Caki2 (cell line): ENCODE measurements at regions not wholly inside any gene's neighbourhood (a gene's known extent, or its start where the extent isn't known, plus 50 kb on each side); places are given as distances from the start of the nearest gene placed in this dataset.

Source experiments
- DNase-seq: peaks from one replicate; pipeline ENCODE4 v3.0.0-alpha.2; 2015; ENCODE audit warnings: low read depth
- in situ Hi-C: cut with HindIII; loops from 2 replicates; pipeline ENCODE4 v1.10.0; 2016; ENCODE audit warnings: low sequenced_read_pairs, low pct_unique_long_range_greater_than_20kb, mixed read lengths

GRCh38 chr9:105128908-105129600 is 115.4 kb upstream of the SLC44A1 start:
- in situ Hi-C loops: no loop called here
- DNase-seq: no peak

DNA sequence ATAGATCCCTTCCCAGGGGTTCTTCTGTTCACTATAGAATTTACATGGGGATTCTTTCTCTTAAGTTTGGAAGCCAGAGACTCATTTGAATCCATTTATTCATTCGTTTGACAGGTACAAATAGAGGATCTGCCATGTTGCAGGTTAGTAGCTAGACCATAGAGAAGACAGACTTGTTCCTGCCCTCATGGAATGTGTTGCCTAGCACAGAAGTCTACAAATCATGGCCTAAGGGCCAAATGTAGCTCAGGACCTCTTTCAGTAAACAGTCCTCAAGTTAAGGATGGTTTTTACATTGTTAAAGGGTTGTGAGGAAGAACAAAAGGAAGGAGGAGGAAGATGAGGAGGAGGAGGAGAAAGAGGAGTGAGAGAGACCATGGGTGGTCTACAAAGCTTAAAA is 114.7 kb upstream of the SLC44A1 start:
- DNase-seq: no peak
- in situ Hi-C loops: no loop called here

GRCh38 chr9:105131981-105132380 is 112.5 kb upstream of the SLC44A1 start:
- DNase-seq: peak; percentile 54
- in situ Hi-C loops: no loop called here

GRCh38 chr9:105132606-105133005 is 111.8 kb upstream of the SLC44A1 start:
- peak; percentile 98 for DNase-seq
- in situ Hi-C loops: no loop called here

DNA sequence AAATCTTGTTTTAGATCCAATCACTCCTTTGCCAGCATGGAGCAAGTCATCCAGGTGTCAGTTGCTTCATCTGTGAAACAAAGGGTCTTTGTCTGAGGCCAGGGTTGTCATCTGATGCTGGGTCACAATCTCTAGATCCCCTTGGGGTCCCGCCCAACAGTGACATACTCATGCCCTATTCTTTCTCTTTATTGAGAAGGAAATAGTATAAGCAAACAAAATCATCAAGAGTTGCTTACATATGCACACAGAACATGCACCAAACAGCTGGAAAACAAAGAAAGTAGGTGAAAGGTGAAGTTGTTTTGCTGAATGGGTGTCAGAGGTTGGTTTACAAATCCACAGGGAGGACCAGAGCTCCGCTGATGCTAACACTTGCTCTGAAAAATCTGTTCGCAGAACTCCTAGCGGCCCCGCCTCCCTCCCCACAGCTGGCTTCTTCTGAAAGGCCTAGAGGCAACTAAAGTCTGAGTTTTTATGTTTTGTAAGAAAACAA is 106.1 kb upstream of the SLC44A1 start:
- peak; percentile 46 for DNase-seq
- in situ Hi-C loops: no loop called here

- no peak for DNase-seq
- in situ Hi-C loops: no loop called here
Measured at GRCh38 chr9:105141146-105141975, 103.1 kb upstream of the SLC44A1 start.

- DNase-seq: no peak
- in situ Hi-C loops: no loop called here
Measured at GRCh38 chr9:105141976-105142250, 102.5 kb upstream of the SLC44A1 start.

- in situ Hi-C loops: no loop called here
- no peak for DNase-seq
Measured at GRCh38 chr9:105142406-105143135, 101.9 kb upstream of the SLC44A1 start.

GRCh38 chr9:105143136-105143430 is 101.4 kb upstream of the SLC44A1 start:
- in situ Hi-C loops: no loop called here
- no peak for DNase-seq

GRCh38 chr9:105144076-105144475 is 100.4 kb upstream of the SLC44A1 start:
- no peak for DNase-seq
- in situ Hi-C loops: no loop called here

- DNase-seq: no peak
- in situ Hi-C loops: no loop called here
Measured at GRCh38 chr9:105144841-105145240, 99.6 kb upstream of the SLC44A1 start.

- DNase-seq: no peak
- in situ Hi-C loops: no loop called here
Measured at GRCh38 chr9:105146677-105147076, 97.8 kb upstream of the SLC44A1 start.

DNA sequence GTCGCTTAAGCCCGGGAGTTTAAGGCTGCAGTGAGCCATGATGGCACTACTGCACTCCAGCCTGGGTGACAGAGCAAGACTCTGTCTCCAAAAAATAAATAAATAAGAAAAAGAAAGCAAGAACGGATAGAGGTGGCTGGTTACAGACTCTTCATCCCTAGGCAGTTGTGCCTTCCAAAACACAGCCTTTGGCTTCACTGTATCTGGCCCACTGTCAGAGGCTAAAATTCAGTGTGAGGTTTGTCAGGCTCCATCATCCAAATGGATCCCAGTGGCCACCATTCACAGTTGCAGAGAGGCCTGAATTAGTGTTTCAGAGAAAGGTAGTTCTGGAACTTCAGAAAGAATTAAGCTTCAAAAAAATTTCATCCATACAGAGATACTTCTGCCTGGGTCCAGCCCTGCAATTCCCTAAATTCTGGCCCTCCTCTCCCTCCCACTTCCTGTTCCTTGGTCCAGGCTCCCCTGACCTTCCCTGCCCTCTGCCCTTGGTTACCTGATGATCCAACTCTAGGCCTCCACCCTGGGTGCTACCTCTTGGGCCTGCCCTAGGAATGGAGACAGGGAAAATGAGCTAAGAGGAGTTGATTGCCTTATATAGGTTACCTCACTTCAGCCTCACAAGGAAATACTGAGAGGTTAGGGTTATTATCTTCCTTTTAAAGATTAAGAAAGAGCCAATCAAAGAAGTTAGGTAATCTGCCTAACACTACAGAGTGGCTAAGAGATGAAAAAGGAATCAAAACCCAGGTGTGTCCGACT is 97.2 kb upstream of the SLC44A1 start:
- no peak for DNase-seq
- in situ Hi-C loops: no loop called here

DNA sequence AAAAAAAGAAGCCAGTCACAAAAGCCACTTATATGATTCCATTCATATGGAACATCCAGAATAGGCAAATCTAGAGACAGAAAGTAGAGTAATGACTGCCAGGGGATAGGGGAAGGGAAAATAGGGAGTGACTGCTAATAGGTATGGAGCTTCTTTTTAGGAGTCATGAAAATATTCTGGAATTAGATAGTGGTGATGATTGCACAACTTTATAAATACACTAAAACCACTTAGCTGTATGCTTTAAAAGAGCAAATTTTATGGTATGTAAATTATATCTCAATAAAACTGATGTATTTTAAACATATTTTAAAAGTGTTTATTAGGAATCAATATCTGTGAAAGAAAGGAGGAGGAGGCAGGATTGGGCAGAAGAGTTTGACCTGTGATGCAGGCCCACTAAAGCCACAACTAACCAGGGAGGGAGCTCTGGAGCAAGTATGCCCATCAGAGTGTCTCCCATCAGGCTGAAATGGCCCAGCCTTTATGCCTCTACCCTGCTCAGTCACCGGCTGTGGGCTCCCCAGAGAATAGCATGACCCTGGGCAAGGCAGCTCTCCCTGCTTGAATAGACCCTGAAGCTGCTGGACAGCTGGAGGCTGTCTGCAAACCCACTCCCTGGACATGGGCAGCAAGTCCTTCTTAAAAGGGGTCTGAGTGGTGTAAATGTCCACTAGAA is 96.0 kb upstream of the SLC44A1 start:
- in situ Hi-C loops: no loop called here
- DNase-seq: no peak

- in situ Hi-C loops: no loop called here
- peak; percentile 90 for DNase-seq
Measured at GRCh38 chr9:105150991-105151685, 93.3 kb upstream of the SLC44A1 start.

DNA sequence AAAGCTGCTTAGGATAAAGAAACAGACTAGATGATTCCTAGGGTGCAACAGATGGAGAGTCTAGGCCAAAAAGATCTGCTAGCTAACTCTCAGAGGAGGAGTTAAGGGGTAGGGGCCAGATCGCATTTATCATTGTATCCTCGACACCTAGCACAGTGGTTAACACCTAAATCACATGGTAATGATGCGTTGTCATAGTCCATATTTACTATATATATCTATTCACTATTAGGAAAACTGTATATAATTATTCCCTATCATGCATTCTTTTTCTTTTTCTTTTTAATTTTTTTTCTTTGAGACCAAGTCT is 92.8 kb upstream of the SLC44A1 start:
- in situ Hi-C loops: no loop called here

GRCh38 chr9:105154723-105155191 is 89.7 kb upstream of the SLC44A1 start:
- DNase-seq: peak; percentile 59
- in situ Hi-C loops: no loop called here

More for the DNA sequence above, 92.8 kb upstream of the SLC44A1 start:
- DNase-seq: no peak

GRCh38 chr9:105157171-105157583 is 87.3 kb upstream of the SLC44A1 start:
- in situ Hi-C loops: no loop called here
- DNase-seq: peak; percentile 69
